ENCODE measurements at regions not wholly inside any gene's neighbourhood (a gene's known extent, or its start where the extent isn't known, plus 50 kb on each side); places are given as distances from the start of the nearest gene placed in this dataset.

- TF ChIP-seq CTCF (conservative IDR thresholded peaks at IDR 0.05 in 1 of 2, IDR thresholded peaks at IDR 0.05 in 1 of 2; ENCODE audit: extremely low read depth in 1 of 2, insufficient read depth in 1 of 2, low read depth in 1 of 2, low read length in 2 of 2) (no peak), EZH2 (IDR thresholded peaks at IDR 0.05; ENCODE audit: borderline replicate concordance, low read length) (no peak)
Measured at GRCh38 chr12:60644076-60644475, 1048.2 kb downstream of the SLC16A7 start.

Measured in mammary epithelial cell (primary cell).